ENCODE measurements at regions not wholly inside any gene's neighbourhood (a gene's known extent, or its start where the extent isn't known, plus 50 kb on each side); places are given as distances from the start of the nearest gene placed in this dataset.

DNA sequence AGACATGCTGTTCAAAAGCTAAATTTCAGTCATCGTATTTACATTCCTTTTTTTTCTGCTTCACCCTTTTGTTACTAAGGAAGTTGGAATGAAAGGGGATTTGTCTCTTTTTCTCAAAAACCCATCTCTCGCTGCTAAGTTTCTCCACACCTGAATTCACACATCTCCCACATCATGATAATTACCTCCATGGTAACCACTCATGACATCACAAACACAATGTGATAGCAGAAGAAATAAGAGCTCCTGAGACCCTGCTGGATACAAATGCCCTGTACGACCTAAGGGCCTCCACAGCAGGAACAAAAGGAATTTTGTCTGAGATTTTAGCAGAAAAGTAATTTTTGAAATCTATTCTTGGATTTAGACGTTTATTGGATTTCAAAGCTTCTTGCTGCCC lies 82.6 kb upstream of the GNAO1 start:
- H3K4me3 Mint-ChIP-seq (ENCODE audit: unreplicated experiment) = no peak overlapping the region

DNA sequence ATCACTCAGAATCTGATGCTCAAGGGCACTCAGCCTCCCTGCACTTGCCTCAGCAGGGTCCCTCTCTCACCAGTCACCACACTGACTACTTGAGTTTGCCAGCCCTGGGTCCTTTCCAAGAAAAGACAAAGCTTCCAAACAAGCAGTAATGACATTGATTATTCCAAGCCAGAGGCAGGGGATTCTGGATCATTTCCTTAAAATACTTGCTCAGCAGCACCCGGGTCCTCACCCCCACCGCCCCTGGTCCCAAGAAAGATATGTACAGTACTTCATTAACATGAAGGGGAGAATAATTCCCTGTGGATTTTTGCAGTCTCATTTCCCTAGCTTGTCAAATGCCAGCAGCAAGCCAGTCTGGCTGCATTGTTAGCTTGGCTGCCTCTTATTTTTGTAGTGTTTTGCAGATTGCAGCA lies 83.2 kb upstream of the GNAO1 start:
- TF ChIP-seq, protein P1, sequence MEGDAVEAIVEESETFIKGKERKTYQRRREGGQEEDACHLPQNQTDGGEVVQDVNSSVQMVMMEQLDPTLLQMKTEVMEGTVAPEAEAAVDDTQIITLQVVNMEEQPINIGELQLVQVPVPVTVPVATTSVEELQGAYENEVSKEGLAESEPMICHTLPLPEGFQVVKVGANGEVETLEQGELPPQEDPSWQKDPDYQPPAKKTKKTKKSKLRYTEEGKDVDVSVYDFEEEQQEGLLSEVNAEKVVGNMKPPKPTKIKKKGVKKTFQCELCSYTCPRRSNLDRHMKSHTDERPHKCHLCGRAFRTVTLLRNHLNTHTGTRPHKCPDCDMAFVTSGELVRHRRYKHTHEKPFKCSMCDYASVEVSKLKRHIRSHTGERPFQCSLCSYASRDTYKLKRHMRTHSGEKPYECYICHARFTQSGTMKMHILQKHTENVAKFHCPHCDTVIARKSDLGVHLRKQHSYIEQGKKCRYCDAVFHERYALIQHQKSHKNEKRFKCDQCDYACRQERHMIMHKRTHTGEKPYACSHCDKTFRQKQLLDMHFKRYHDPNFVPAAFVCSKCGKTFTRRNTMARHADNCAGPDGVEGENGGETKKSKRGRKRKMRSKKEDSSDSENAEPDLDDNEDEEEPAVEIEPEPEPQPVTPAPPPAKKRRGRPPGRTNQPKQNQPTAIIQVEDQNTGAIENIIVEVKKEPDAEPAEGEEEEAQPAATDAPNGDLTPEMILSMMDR (IDR thresholded peaks at IDR 0.05) = no peak
- DNase-seq (ENCODE audit: low spot score) = no peak
- peaks cover 6% of the 10 kb centered on the region for H3K27me3 Mint-ChIP-seq (ENCODE audit: low read depth)
- no peaks in the 10 kb centered on the region for H3K4me1 Mint-ChIP-seq (ENCODE audit: low read depth)
- H3K4me3 Mint-ChIP-seq (ENCODE audit: unreplicated experiment) = no peak overlapping the region
- no peaks in the 10 kb centered on the region for H3K36me3 Mint-ChIP-seq (ENCODE audit: low read depth)
- no peak overlapping the region for H3K27ac Mint-ChIP-seq (ENCODE audit: unreplicated experiment)
- no peaks in the 10 kb centered on the region for H3K9me3 Mint-ChIP-seq (ENCODE audit: low read depth)

More for the DNA sequence above, 82.6 kb upstream of the GNAO1 start:
- Mint-ChIP-seq H3K27ac (ENCODE audit: unreplicated experiment) (no peak overlapping the region), H3K27me3 (ENCODE audit: low read depth) (peaks cover 5% of the 10 kb centered on the region), H3K4me1 (ENCODE audit: low read depth) (no peaks in the 10 kb centered on the region), H3K9me3 (ENCODE audit: low read depth) (no peaks in the 10 kb centered on the region), H3K36me3 (ENCODE audit: low read depth) (no peaks in the 10 kb centered on the region)
- no peak for DNase-seq (ENCODE audit: low spot score)
- TF ChIP-seq, protein P1 (IDR thresholded peaks at IDR 0.05) = no peak

DNA sequence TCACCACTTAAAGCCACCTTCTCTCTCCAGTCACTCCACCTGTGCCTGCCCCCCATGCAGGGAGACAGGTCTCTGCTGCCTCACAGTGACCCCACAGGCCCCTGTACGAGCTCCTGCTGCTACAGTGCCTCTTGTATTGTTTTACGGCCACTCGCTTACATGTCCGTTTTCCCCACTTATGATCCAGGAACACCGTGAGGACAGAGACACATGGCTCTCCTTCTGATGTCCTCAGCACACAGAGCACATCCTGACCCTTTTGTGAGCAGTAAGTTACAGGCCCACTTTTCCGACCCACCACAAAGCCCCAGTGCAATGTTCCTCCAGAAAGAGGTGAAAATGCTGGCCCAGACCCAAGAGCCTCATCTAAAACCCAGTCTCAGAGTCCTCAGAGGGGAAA lies 84.8 kb upstream of the GNAO1 start:
- Mint-ChIP-seq H3K4me3 (ENCODE audit: unreplicated experiment) (no peak overlapping the region), H3K9me3 (ENCODE audit: low read depth) (no peaks in the 10 kb centered on the region), H3K27ac (ENCODE audit: unreplicated experiment) (no peak overlapping the region), H3K36me3 (ENCODE audit: low read depth) (no peaks in the 10 kb centered on the region), H3K4me1 (ENCODE audit: low read depth) (no peaks in the 10 kb centered on the region), H3K27me3 (ENCODE audit: low read depth) (peaks cover 11% of the 10 kb centered on the region)
- no peak for DNase-seq (ENCODE audit: low spot score)
- TF ChIP-seq, protein P1 (IDR thresholded peaks at IDR 0.05) = no peak

DNA sequence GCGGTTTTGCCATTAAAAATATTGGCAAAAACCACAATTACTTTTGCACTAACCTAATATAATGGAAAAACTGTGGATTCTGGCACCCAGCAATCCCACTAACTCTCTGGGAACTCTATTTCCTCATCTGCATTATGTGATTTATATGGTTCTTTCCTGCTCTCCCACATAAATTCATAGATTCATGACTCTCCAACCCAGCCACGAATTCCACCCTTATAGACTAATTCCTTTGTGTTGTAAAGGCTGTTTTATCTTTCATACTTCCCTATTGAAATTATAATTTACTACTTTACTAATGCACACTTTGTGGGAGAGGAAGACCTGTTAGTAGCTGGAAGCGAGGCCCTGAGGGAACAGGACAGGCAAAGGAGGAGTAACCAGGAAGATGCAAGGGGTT lies 88.4 kb upstream of the GNAO1 start:
- DNase-seq (ENCODE audit: low spot score) = no peak
- H3K27me3 Mint-ChIP-seq (ENCODE audit: low read depth) = peaks cover 20% of the 10 kb centered on the region
- H3K27ac Mint-ChIP-seq (ENCODE audit: unreplicated experiment) = no peak overlapping the region
- no peak overlapping the region for H3K4me3 Mint-ChIP-seq (ENCODE audit: unreplicated experiment)
- no peaks in the 10 kb centered on the region for H3K4me1 Mint-ChIP-seq (ENCODE audit: low read depth)
- no peaks in the 10 kb centered on the region for H3K36me3 Mint-ChIP-seq (ENCODE audit: low read depth)
- TF ChIP-seq, protein P1 (IDR thresholded peaks at IDR 0.05) = no peak
- peaks cover 3% of the 10 kb centered on the region for H3K9me3 Mint-ChIP-seq (ENCODE audit: low read depth)

DNA sequence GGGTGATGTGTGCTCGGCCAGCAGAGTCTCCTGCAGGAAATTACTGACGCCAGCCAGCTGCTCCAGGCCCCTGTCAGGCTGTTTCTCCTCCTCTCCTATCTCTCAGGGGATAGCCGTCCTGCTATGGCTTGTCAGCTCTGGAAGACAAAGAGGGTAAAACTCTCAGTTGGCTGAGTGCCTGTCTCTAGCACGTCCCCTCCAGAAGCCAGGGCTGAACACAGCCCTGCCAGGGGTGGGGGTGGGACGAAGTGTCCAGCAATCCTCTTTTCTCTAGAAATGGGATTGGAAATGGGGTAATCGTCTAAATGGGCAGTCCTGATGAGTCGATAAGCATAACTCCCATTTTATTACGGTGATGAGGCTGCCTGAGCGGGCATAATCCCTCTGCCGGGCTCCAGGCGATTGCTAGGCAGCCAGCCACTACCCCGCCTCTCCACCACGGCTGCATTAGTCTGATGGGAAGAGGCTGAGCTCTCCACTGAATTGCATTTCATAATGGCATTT lies 89.1 kb upstream of the GNAO1 start:
- no peak overlapping the region for H3K4me3 Mint-ChIP-seq (ENCODE audit: unreplicated experiment)
- no peak for DNase-seq (ENCODE audit: low spot score)
- no peak overlapping the region for H3K27ac Mint-ChIP-seq (ENCODE audit: unreplicated experiment)

More for the DNA sequence above, 89.1 kb upstream of the GNAO1 start:
- peaks cover 23% of the 10 kb centered on the region for H3K27me3 Mint-ChIP-seq (ENCODE audit: low read depth)
- TF ChIP-seq, protein P1 (IDR thresholded peaks at IDR 0.05) = no peak
- H3K4me1 Mint-ChIP-seq (ENCODE audit: low read depth) = no peaks in the 10 kb centered on the region
- no peaks in the 10 kb centered on the region for H3K36me3 Mint-ChIP-seq (ENCODE audit: low read depth)
- peaks cover 3% of the 10 kb centered on the region for H3K9me3 Mint-ChIP-seq (ENCODE audit: low read depth)

Measured in chondrocyte (in vitro differentiated cells).